ENCODE measurements at regions not wholly inside any gene's neighbourhood (a gene's known extent, or its start where the extent isn't known, plus 50 kb on each side); places are given as distances from the start of the nearest gene placed in this dataset.

GRCh38 chrX:85493821-85494220 is 114.4 kb upstream of the POF1B start:
- Histone ChIP-seq H3K4me2 (ENCODE audit: low read depth, low read length, poor library complexity, severe bottlenecking) (no peak overlapping the region), H4K20me1 (ENCODE audit: insufficient read depth, low read length, poor library complexity, severe bottlenecking) (no peaks in the 10 kb centered on the region), H3K27me3 (ENCODE audit: insufficient read depth, low read length, poor library complexity, severe bottlenecking) (no peaks in the 10 kb centered on the region), H3F3A (ENCODE audit: low read depth) (no peaks in the 10 kb centered on the region), H3K9ac (ENCODE audit: low read depth, low read length, poor library complexity, severe bottlenecking) (no peak overlapping the region), H3K9me2 (replicated peaks; ENCODE audit: low read depth, low read length) (no peaks in the 10 kb centered on the region), H3K9me3 (ENCODE audit: insufficient read depth, low read depth, low read length) (no peaks in the 10 kb centered on the region), H3K4me3 (ENCODE audit: low read length, poor library complexity, severe bottlenecking) (no peak overlapping the region), H2AFZ (ENCODE audit: low read length) (no peak overlapping the region), H3K4me1 (ENCODE audit: insufficient read depth, low read length, poor library complexity, severe bottlenecking) (no peaks in the 10 kb centered on the region), H3K36me3 (ENCODE audit: insufficient read depth, low read length) (no peaks in the 10 kb centered on the region), H3K79me2 (ENCODE audit: insufficient read depth, low read length) (no peaks in the 10 kb centered on the region)
- TF ChIP-seq EZH2phosphoT487 (IDR thresholded peaks at IDR 0.05; ENCODE audit: borderline replicate concordance) = no peak

GRCh38 chrX:85454295-85454694 is 74.8 kb upstream of the POF1B start:
- TF ChIP-seq CTCF (conservative IDR thresholded peaks at IDR 0.05; ENCODE audit: low read length) (no peak), EZH2phosphoT487 (IDR thresholded peaks at IDR 0.05; ENCODE audit: borderline replicate concordance) (no peak)
- H3K36me3 ChIP-seq (ENCODE audit: insufficient read depth, low read length) = no peaks in the 10 kb centered on the region
- H2AFZ ChIP-seq (ENCODE audit: low read length) = no peak overlapping the region
- H3K9me3 ChIP-seq (ENCODE audit: insufficient read depth, low read depth, low read length) = no peaks in the 10 kb centered on the region
- no peaks in the 10 kb centered on the region for H3K9me2 ChIP-seq (replicated peaks; ENCODE audit: low read depth, low read length)
- H3K79me2 ChIP-seq (ENCODE audit: insufficient read depth, low read length) = no peaks in the 10 kb centered on the region
- no peaks in the 10 kb centered on the region for H3K27me3 ChIP-seq (ENCODE audit: insufficient read depth, low read length, poor library complexity, severe bottlenecking)
- H3K4me3 ChIP-seq (ENCODE audit: low read length, poor library complexity, severe bottlenecking) = no peak overlapping the region
- H4K20me1 ChIP-seq (ENCODE audit: insufficient read depth, low read length, poor library complexity, severe bottlenecking) = no peaks in the 10 kb centered on the region
- H3F3A ChIP-seq (ENCODE audit: low read depth) = no peaks in the 10 kb centered on the region
- H3K4me1 ChIP-seq (ENCODE audit: insufficient read depth, low read length, poor library complexity, severe bottlenecking) = no peaks in the 10 kb centered on the region
- no peak overlapping the region for H3K4me2 ChIP-seq (ENCODE audit: low read depth, low read length, poor library complexity, severe bottlenecking)
- H3K9ac ChIP-seq (ENCODE audit: low read depth, low read length, poor library complexity, severe bottlenecking) = no peak overlapping the region

- Histone ChIP-seq H3F3A (ENCODE audit: low read depth) (no peaks in the 10 kb centered on the region), H3K4me2 (ENCODE audit: low read depth, low read length, poor library complexity, severe bottlenecking) (no peak overlapping the region), H4K20me1 (ENCODE audit: insufficient read depth, low read length, poor library complexity, severe bottlenecking) (no peaks in the 10 kb centered on the region), H3K4me3 (ENCODE audit: low read length, poor library complexity, severe bottlenecking) (no peak overlapping the region), H3K36me3 (ENCODE audit: insufficient read depth, low read length) (no peaks in the 10 kb centered on the region), H3K9me2 (replicated peaks; ENCODE audit: low read depth, low read length) (no peaks in the 10 kb centered on the region), H3K4me1 (ENCODE audit: insufficient read depth, low read length, poor library complexity, severe bottlenecking) (no peaks in the 10 kb centered on the region), H3K9me3 (ENCODE audit: insufficient read depth, low read depth, low read length) (no peaks in the 10 kb centered on the region), H2AFZ (ENCODE audit: low read length) (no peak overlapping the region), H3K27me3 (ENCODE audit: insufficient read depth, low read length, poor library complexity, severe bottlenecking) (no peaks in the 10 kb centered on the region), H3K9ac (ENCODE audit: low read depth, low read length, poor library complexity, severe bottlenecking) (no peak overlapping the region), H3K79me2 (ENCODE audit: insufficient read depth, low read length) (no peaks in the 10 kb centered on the region)
- TF ChIP-seq CTCF (conservative IDR thresholded peaks at IDR 0.05; ENCODE audit: low read length) (no peak), EZH2phosphoT487 (IDR thresholded peaks at IDR 0.05; ENCODE audit: borderline replicate concordance) (no peak)
These were observed 65.1 kb upstream of the POF1B start for GRCh38 chrX:85444613-85445012.
